GM18507 (cell line): ENCODE measurements at regions not wholly inside any gene's neighbourhood (a gene's known extent, or its start where the extent isn't known, plus 50 kb on each side); places are given as distances from the start of the nearest gene placed in this dataset.

ENCODE experiments used
- DNase-seq: peaks from one replicate; pipeline ENCODE4 v3.0.0; 2011; ENCODE audit warnings: low read depth; ENCODE audit not compliant: insufficient read length; ENCODE audit errors: extremely low spot score
- FAIRE-seq: peaks from 2 replicates; lab custom pipeline; 2011; peaks lifted over from hg19 to GRCh38; lab: Jason Lieb, UNC

GRCh38 chr1:208409176-208409575, 165.0 kb upstream of the PLXNA2 start:
- DNase-seq (no peak), FAIRE-seq (no peak)

GRCh38 chr1:208410409-208410808, 166.2 kb upstream of the PLXNA2 start:
- no peak for DNase-seq
- no peak for FAIRE-seq

GRCh38 chr1:208413006-208413405, 168.8 kb upstream of the PLXNA2 start:
- no peak for FAIRE-seq

GRCh38 chr1:208418667-208419066, 174.5 kb upstream of the PLXNA2 start:
- FAIRE-seq: no peak

More at GRCh38 chr1:208413006-208413405, 168.8 kb upstream of the PLXNA2 start:
- no peak for DNase-seq

GRCh38 chr1:208419746-208420420, 175.7 kb upstream of the PLXNA2 start:
- DNase-seq (no peak), FAIRE-seq (no peak)

More at GRCh38 chr1:208418667-208419066, 174.5 kb upstream of the PLXNA2 start:
- no peak for DNase-seq

- no peak for DNase-seq
- no peak for FAIRE-seq
These were observed 176.5 kb upstream of the PLXNA2 start for GRCh38 chr1:208420696-208421095.

- DNase-seq: no peak
- no peak for FAIRE-seq
These were observed 177.3 kb upstream of the PLXNA2 start for GRCh38 chr1:208421486-208421885.

GRCh38 chr1:208423526-208423925, 179.3 kb upstream of the PLXNA2 start:
- FAIRE-seq (no peak), DNase-seq (no peak)

- FAIRE-seq: no peak
- DNase-seq: no peak
These were observed 180.9 kb upstream of the PLXNA2 start for GRCh38 chr1:208425096-208425495.

- DNase-seq (no peak), FAIRE-seq (no peak)
These were observed 186.0 kb upstream of the PLXNA2 start for GRCh38 chr1:208430220-208430619.

- no peak for FAIRE-seq
- no peak for DNase-seq
These were observed 187.5 kb upstream of the PLXNA2 start for GRCh38 chr1:208431721-208432120.

GRCh38 chr1:208432346-208432745, 188.2 kb upstream of the PLXNA2 start:
- DNase-seq (no peak), FAIRE-seq (no peak)

- FAIRE-seq: no peak
- DNase-seq: no peak
These were observed 188.9 kb upstream of the PLXNA2 start for GRCh38 chr1:208433086-208433485.

- DNase-seq (no peak), FAIRE-seq (no peak)
These were observed 189.8 kb upstream of the PLXNA2 start for GRCh38 chr1:208433971-208434370.

GRCh38 chr1:208437401-208437800, 193.2 kb upstream of the PLXNA2 start:
- no peak for DNase-seq
- no peak for FAIRE-seq

- no peak for DNase-seq
These were observed 194.0 kb upstream of the PLXNA2 start for GRCh38 chr1:208438112-208438699.

GRCh38 chr1:208445758-208446203, 201.6 kb upstream of the PLXNA2 start:
- FAIRE-seq (no peak), DNase-seq (no peak)

More at GRCh38 chr1:208438112-208438699, 194.0 kb upstream of the PLXNA2 start:
- FAIRE-seq: no peak

- FAIRE-seq (no peak), DNase-seq (no peak)
These were observed 202.1 kb upstream of the PLXNA2 start for GRCh38 chr1:208446271-208446691.

- FAIRE-seq: no peak
- DNase-seq: no peak
These were observed 204.2 kb upstream of the PLXNA2 start for GRCh38 chr1:208448425-208448824.

GRCh38 chr1:208449951-208450350, 205.8 kb upstream of the PLXNA2 start:
- DNase-seq: no peak
- no peak for FAIRE-seq

GRCh38 chr1:208450958-208451357, 206.8 kb upstream of the PLXNA2 start:
- no peak for FAIRE-seq

More at GRCh38 chr1:208450958-208451357, 206.8 kb upstream of the PLXNA2 start:
- no peak for DNase-seq
